ENCODE measurements at regions not wholly inside any gene's neighbourhood (a gene's known extent, or its start where the extent isn't known, plus 50 kb on each side); places are given as distances from the start of the nearest gene placed in this dataset.

DNA sequence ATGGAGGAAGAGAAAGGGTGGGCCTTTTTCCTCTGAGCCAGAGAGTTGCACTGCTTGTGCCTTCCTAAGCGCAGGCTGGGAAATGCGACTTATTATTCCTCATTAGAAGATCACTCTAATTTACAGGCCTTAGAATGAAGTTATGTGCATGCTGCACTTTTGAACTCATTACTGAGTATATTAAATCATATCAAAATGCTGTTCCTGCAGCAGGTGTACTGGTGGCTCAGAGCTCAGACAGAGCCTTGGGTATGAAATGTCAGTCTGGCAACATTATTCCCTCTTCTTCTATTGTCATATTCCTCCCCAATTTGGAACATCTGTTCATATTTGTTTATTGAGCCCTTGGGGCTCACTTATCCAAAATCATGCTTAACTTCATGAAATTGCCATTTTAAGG, 85.5 kb downstream of the ADCYAP1 start:
- TF ChIP-seq POLR2AphosphoS5 (IDR thresholded peaks at IDR 0.05; ENCODE audit: low read depth): no peak
- TF ChIP-seq, protein P1, sequence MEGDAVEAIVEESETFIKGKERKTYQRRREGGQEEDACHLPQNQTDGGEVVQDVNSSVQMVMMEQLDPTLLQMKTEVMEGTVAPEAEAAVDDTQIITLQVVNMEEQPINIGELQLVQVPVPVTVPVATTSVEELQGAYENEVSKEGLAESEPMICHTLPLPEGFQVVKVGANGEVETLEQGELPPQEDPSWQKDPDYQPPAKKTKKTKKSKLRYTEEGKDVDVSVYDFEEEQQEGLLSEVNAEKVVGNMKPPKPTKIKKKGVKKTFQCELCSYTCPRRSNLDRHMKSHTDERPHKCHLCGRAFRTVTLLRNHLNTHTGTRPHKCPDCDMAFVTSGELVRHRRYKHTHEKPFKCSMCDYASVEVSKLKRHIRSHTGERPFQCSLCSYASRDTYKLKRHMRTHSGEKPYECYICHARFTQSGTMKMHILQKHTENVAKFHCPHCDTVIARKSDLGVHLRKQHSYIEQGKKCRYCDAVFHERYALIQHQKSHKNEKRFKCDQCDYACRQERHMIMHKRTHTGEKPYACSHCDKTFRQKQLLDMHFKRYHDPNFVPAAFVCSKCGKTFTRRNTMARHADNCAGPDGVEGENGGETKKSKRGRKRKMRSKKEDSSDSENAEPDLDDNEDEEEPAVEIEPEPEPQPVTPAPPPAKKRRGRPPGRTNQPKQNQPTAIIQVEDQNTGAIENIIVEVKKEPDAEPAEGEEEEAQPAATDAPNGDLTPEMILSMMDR (IDR thresholded peaks at IDR 0.05; ENCODE audit: insufficient read depth, low read length): no peak
- H3K4me3 ChIP-seq (replicated peaks; ENCODE audit: insufficient read depth, low read length): no peak overlapping the region
- DNase-seq (ENCODE audit: low read depth in 1 of 2, low spot score in 1 of 2): no peak
- H3K27ac ChIP-seq (replicated peaks): no peak overlapping the region
- H3K27me3 ChIP-seq (ENCODE audit: insufficient read depth, poor library complexity, severe bottlenecking): no peaks in the 10 kb centered on the region

DNA sequence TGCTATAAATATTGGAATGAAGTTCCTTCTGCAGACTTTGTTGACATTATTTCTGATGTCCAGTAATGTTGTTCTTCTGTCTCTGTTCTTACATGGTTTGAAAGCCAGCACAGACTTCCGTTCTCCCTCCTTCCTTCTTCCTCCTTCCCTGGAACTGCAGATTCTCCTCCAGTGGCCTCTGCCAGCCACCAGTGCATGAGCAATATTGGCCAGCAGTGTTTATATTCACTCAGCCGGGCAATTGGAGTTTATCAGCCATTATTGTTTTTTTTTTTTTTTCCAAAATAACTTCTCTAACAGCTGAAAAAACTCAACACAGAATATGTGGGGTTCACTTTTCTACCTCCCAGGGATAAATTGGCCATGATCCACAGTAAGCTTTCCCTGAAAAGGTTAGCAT, 86.8 kb downstream of the ADCYAP1 start:
- TF ChIP-seq, protein P1 (IDR thresholded peaks at IDR 0.05; ENCODE audit: insufficient read depth, low read length): no peak
- TF ChIP-seq, protein P2, sequence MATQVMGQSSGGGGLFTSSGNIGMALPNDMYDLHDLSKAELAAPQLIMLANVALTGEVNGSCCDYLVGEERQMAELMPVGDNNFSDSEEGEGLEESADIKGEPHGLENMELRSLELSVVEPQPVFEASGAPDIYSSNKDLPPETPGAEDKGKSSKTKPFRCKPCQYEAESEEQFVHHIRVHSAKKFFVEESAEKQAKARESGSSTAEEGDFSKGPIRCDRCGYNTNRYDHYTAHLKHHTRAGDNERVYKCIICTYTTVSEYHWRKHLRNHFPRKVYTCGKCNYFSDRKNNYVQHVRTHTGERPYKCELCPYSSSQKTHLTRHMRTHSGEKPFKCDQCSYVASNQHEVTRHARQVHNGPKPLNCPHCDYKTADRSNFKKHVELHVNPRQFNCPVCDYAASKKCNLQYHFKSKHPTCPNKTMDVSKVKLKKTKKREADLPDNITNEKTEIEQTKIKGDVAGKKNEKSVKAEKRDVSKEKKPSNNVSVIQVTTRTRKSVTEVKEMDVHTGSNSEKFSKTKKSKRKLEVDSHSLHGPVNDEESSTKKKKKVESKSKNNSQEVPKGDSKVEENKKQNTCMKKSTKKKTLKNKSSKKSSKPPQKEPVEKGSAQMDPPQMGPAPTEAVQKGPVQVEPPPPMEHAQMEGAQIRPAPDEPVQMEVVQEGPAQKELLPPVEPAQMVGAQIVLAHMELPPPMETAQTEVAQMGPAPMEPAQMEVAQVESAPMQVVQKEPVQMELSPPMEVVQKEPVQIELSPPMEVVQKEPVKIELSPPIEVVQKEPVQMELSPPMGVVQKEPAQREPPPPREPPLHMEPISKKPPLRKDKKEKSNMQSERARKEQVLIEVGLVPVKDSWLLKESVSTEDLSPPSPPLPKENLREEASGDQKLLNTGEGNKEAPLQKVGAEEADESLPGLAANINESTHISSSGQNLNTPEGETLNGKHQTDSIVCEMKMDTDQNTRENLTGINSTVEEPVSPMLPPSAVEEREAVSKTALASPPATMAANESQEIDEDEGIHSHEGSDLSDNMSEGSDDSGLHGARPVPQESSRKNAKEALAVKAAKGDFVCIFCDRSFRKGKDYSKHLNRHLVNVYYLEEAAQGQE (IDR thresholded peaks at IDR 0.05; ENCODE audit: insufficient replicate concordance, low read depth): no peak
- TF ChIP-seq GABPA (IDR thresholded peaks at IDR 0.05; ENCODE audit: low read depth): no peak
- no peak for TF ChIP-seq POLR2AphosphoS5 (IDR thresholded peaks at IDR 0.05; ENCODE audit: low read depth)
- TF ChIP-seq SPI1 (IDR thresholded peaks at IDR 0.05; ENCODE audit: borderline replicate concordance, low read depth): no peak
- Histone ChIP-seq H3K27me3 (ENCODE audit: insufficient read depth, poor library complexity, severe bottlenecking) (no peaks in the 10 kb centered on the region), H3K4me3 (replicated peaks; ENCODE audit: insufficient read depth, low read length) (no peak overlapping the region), H3K27ac (replicated peaks) (no peak overlapping the region)
- DNase-seq (ENCODE audit: low read depth in 1 of 2, low spot score in 1 of 2): no peak

DNA sequence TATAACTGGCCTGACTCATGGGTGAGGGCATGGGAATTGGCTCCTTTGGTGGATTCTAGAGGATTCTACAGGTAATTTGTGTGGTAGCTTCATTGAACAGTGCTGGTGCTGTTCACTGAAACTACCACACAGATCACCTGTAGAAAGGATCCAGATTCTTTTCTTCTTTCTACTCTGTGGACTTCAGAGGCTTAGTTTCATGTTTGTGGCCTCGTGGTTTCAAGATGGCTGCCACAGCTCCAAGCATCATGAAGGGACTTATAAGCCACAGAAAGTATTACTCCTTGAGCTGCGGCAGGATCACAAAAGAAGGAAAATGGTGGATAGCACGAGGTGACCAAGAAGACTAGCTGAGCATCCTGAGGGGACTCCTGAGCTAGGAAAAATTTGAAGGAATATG, 88.9 kb downstream of the ADCYAP1 start:
- H3K4me3 ChIP-seq (replicated peaks; ENCODE audit: insufficient read depth, low read length): no peak overlapping the region
- no peaks in the 10 kb centered on the region for H3K27me3 ChIP-seq (ENCODE audit: insufficient read depth, poor library complexity, severe bottlenecking)
- no peak for TF ChIP-seq GABPA (IDR thresholded peaks at IDR 0.05; ENCODE audit: low read depth)
- no peak overlapping the region for H3K27ac ChIP-seq (replicated peaks)
- no peak for DNase-seq (ENCODE audit: low read depth in 1 of 2, low spot score in 1 of 2)

DNA sequence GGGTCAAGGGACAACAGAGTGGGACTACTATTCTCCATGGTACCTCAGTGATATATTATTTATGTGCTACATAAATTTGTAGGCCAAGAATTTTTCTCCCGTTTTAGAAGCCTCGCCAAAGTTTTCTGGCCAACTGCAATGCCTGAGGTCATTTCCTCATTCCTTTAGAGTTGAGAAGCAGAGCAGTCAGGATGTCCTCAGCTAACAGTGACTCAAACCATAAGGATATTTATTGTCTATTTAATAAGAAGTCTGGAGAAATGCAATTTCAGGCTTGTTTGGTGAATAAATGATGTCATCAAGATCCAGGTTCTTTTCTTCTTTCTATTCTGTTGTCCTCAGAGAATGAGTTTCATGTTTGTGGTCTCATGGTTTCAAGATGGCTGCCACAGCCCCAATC, 91.0 kb downstream of the ADCYAP1 start:
- Histone ChIP-seq H3K27me3 (ENCODE audit: insufficient read depth, poor library complexity, severe bottlenecking) (no peaks in the 10 kb centered on the region), H3K27ac (replicated peaks) (no peak overlapping the region), H3K4me3 (replicated peaks; ENCODE audit: insufficient read depth, low read length) (no peak overlapping the region)
- TF ChIP-seq, protein P1 (IDR thresholded peaks at IDR 0.05; ENCODE audit: insufficient read depth, low read length): no peak
- TF ChIP-seq, protein P2 (IDR thresholded peaks at IDR 0.05; ENCODE audit: insufficient replicate concordance, low read depth): no peak
- no peak for TF ChIP-seq GABPA (IDR thresholded peaks at IDR 0.05; ENCODE audit: low read depth)
- TF ChIP-seq POLR2AphosphoS5 (IDR thresholded peaks at IDR 0.05; ENCODE audit: low read depth): no peak
- no peak for TF ChIP-seq SPI1 (IDR thresholded peaks at IDR 0.05; ENCODE audit: borderline replicate concordance, low read depth)
- no peak for DNase-seq (ENCODE audit: low read depth in 1 of 2, low spot score in 1 of 2)

Measured in HL-60 (cell line).